Choroid plexus epithelial cell (primary cell): ENCODE measurements at regions not wholly inside any gene's neighbourhood (a gene's known extent, or its start where the extent isn't known, plus 50 kb on each side); places are given as distances from the start of the nearest gene placed in this dataset.
A peak's percentile ranks its signal among the peaks of the same experiment; 100 is the strongest.

Experiments used
- DNase-seq: peaks from one replicate; pipeline ENCODE4 v3.0.0-alpha.2; 2010; ENCODE audit warnings: low read depth
- H3K4me3 ChIP-seq: 2 replicates; pipeline ENCODE4 v1.5.1; 2011; ENCODE audit warnings: low read depth, mild to moderate bottlenecking, control low read depth, low read length, moderate library complexity
- TF ChIP-seq, protein P1 (sequence below): conservative IDR thresholded peaks from 2 replicates; pipeline ENCODE4 v1.5.1; 2011; ENCODE audit warnings: low read depth, mild to moderate bottlenecking, control low read depth, inconsistent platforms, low read length, moderate library complexity

DNA sequence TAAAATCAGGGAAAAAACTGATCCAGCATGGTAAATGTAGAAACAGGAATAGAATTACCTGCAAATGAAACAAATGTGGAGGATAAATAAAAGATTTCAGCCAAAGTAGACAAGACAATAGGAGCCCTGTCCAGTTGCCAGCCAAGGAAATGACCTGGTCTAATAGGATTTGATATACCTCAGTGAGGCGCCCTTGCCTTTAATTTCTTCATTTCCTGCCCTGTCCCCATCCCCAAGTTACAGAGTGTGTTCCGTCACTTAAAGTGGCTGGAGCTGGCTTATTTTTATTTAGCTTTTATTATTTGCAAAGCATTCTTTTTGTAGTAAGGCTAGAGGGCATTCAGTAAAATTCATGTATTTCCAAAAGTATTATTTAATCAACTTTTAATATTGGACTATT is 1022.0 kb downstream of the EFNB2 start:
- peak; percentile 3 for DNase-seq
- H3K4me3 ChIP-seq: no peak overlapping the region
- TF ChIP-seq, protein P1, sequence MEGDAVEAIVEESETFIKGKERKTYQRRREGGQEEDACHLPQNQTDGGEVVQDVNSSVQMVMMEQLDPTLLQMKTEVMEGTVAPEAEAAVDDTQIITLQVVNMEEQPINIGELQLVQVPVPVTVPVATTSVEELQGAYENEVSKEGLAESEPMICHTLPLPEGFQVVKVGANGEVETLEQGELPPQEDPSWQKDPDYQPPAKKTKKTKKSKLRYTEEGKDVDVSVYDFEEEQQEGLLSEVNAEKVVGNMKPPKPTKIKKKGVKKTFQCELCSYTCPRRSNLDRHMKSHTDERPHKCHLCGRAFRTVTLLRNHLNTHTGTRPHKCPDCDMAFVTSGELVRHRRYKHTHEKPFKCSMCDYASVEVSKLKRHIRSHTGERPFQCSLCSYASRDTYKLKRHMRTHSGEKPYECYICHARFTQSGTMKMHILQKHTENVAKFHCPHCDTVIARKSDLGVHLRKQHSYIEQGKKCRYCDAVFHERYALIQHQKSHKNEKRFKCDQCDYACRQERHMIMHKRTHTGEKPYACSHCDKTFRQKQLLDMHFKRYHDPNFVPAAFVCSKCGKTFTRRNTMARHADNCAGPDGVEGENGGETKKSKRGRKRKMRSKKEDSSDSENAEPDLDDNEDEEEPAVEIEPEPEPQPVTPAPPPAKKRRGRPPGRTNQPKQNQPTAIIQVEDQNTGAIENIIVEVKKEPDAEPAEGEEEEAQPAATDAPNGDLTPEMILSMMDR: no peak

DNA sequence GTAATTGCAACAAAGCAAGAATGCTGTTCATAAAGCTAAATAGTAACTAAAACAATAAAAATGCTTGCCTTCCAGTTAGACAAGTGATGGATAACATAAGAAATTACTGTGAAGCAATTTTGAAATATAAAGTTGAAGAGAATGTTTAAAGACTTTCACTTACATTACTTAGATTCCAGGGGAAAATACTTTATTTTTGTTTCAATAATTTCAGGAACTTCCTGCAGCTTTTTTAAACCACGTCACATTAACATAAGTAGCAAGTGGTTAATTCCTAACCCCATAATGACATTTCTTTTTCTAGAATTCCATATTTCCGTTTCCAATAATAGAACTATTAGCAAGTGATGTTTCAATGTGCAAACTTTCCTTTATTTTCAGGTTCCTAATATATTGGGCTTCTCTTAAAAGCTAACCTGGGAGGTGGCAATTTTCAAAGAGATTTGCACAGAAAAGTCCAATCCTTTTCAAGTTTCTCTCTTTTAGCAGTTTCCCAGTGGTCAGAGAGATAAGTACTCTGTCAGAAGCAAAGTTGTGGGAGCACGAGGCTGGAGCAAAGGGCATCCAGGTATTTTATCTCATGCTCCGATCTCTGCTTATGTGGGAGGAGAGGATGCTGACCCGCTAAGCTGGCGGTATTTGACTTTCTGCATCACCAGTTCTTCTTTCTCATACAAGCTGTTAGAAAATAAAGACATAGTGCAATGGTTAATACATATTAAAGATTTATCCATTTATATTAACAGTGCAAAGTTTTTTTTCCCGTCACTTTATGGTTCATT is 1025.3 kb downstream of the EFNB2 start:
- TF ChIP-seq, protein P1: no peak
- no peak overlapping the region for H3K4me3 ChIP-seq
- peak; percentile 1 for DNase-seq

DNA sequence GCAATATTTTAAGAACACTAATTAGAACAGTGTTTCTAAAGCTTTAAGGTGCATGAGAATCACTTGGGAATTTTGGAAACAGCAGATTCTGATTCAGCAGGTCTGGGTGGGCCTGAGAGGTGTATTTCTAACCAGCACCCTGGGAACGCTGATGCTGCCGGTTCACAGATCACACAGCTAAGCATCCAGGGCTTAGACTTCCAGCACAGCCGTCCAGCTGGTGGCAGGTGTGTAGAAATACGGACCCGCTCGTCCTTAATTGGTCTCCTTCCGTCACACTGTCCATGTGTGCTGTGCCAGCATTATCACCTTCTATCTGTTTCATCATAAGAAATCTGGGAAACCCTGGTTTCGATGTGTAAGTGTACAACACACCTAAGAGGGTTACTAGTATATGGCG is 1029.0 kb downstream of the EFNB2 start:
- no peak overlapping the region for H3K4me3 ChIP-seq
- DNase-seq: no peak
- TF ChIP-seq, protein P1: no peak

DNA sequence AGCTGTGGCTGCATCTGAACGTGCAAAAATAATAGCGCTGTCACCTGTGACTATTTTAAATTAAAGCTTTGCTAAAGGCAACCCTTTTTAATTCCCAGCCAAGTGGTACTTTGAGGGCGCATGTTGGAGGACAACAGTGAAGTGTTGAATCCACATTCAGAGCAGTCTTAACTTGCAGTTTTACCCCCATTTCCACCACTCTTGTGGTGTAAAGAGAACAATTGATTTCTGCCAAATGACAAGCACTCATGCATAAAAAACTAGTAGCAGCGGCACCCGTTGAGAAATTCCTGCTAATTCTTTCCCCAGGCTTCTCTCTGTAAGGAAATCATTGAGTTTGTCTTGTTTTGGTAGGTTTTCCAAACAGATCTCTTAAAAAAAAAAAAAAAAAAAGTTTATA is 1033.3 kb downstream of the EFNB2 start:
- no peak overlapping the region for H3K4me3 ChIP-seq
- TF ChIP-seq, protein P1: no peak
- no peak for DNase-seq

DNA sequence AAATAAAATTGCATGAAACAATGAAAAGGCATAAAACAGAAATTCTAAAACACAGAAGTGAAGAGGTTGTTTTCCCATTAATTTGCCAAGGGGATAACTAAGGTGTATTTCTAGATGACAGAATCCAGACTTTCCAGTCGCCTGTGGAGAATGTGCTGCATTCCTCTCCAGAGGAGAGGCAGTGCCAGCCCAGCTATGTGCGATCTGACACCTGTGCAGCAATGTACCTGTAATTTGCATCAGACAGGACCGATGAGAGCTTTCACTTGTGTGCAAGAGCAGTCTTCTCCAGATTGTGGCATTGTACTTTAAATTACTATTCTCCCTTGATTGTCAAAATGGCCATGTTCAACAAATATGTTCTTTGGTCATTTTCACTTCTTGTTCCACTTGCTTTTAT is 1037.9 kb downstream of the EFNB2 start:
- no peak for DNase-seq
- H3K4me3 ChIP-seq: no peak overlapping the region
- TF ChIP-seq, protein P1: no peak

DNA sequence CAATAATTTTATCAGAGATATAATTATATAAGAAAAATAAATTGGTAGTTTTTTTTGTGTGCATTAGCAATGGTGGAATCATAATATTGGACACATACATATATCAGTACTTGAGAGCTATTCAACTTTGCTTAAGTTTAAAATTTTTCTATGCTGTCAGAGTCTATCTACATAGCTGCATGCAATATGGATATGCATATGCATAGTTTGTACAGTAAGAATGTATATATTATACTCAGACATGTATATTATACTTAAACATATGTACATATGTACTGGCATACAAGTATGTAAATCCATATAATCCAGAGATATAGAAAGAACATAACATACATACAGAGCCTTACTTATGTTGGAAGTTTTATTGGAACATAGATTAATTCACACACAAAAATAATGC is 1043.2 kb downstream of the EFNB2 start:
- DNase-seq: no peak
- TF ChIP-seq, protein P1: no peak
- no peak overlapping the region for H3K4me3 ChIP-seq

DNA sequence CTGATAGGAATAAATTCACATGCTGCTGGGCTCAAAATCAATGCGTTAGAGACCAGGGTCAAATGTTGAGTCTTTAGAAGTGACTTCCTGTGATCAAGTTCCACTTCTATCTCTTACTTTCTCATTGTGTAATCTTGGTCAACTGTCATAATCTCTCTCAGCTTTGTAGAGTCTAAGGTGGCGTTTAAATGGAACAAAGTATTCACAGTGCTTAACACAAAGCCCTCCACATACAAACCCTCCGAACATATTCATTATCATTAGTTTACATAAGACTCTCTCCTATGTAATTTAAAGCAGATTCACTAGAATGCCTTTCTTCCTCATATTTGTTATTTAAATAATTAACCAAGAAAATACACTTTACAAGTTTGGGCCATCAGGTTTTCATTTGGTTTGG is 1044.1 kb downstream of the EFNB2 start:
- no peak overlapping the region for H3K4me3 ChIP-seq
- TF ChIP-seq, protein P1: no peak
- no peak for DNase-seq
